ENCODE measurements at regions not wholly inside any gene's neighbourhood (a gene's known extent, or its start where the extent isn't known, plus 50 kb on each side); places are given as distances from the start of the nearest gene placed in this dataset.

DNA sequence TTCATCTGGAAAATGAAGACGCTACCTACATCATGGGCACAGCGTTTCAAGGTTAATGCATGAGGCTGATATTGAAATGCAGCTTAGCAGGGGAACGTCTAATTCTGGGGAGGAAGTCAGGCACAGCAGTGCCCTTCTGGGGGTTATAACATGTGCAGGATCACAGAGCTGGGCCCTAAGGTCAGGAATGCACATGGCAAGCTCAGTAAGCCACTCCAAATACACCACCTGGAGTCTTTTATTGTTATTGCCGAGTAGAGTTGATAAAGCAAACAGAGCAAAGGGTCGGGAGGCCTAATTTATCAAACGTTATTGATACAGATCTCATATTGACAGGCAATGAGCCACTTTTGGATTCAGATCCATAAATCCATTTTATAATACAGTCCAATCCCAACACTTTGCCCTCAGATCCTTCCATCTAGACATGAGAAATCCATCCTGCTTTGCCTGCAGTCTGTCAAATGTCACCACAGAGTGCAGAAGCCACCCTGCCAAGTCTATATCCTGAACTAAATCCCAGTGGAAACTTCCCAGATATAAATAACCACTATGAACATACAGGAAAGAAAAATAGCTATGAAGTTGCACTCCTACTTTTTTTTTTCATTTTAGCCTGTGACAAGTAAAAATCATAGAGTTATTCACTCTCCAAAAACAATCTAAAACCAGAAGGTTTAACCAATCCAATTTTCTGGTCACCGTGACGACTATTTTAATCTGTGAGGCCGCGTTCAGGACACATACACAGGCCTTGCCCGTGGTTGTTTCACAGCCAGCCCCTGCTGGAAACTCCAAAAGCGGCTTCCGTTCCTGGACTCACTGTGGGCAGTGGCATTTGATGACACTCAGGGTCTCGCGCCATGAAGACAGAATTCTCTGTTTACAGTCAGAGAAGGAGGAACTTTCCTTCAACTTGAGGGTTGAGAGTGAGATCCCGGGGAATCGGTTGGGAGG lies 335.4 kb downstream of the DHX15 start:
- TF ChIP-seq, protein P1, sequence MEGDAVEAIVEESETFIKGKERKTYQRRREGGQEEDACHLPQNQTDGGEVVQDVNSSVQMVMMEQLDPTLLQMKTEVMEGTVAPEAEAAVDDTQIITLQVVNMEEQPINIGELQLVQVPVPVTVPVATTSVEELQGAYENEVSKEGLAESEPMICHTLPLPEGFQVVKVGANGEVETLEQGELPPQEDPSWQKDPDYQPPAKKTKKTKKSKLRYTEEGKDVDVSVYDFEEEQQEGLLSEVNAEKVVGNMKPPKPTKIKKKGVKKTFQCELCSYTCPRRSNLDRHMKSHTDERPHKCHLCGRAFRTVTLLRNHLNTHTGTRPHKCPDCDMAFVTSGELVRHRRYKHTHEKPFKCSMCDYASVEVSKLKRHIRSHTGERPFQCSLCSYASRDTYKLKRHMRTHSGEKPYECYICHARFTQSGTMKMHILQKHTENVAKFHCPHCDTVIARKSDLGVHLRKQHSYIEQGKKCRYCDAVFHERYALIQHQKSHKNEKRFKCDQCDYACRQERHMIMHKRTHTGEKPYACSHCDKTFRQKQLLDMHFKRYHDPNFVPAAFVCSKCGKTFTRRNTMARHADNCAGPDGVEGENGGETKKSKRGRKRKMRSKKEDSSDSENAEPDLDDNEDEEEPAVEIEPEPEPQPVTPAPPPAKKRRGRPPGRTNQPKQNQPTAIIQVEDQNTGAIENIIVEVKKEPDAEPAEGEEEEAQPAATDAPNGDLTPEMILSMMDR (IDR thresholded peaks at IDR 0.05; ENCODE audit: insufficient read depth, low read length, poor library complexity, severe bottlenecking) = no peak
- TF ChIP-seq EZH2phosphoT487 (conservative IDR thresholded peaks at IDR 0.05; ENCODE audit: low read length) = no peak

All from SU-DHL-6 (cell line).